ENCODE measurements at regions not wholly inside any gene's neighbourhood (a gene's known extent, or its start where the extent isn't known, plus 50 kb on each side); places are given as distances from the start of the nearest gene placed in this dataset.

- no TSS peak for BruUV-seq (replicated peaks)
- intact Hi-C loops (cut with micrococcal nuclease; ENCODE audit: unreplicated experiment), result no loop called here
Measured at GRCh38 chr19:5230730-5231555, 109.7 kb downstream of the PTPRS start.

More at GRCh38 chr19:5230730-5231555, 109.7 kb downstream of the PTPRS start:
- no peak for ATAC-seq
- 97% methylated on average over 26 of the region's 41 CpGs for WGBS (ENCODE audit: low lambda C conversion rate)
- no peak overlapping the region for H3K9ac ChIP-seq (ENCODE audit: insufficient read depth, low read depth, low read length)
- H3K4me2 ChIP-seq (ENCODE audit: low read depth, low read length), result no peak overlapping the region
- H3K4me3 ChIP-seq (replicated peaks in 1 of 3; ENCODE audit: insufficient read depth in 1 of 3, low read depth in 2 of 3, low read length in 3 of 3), result no peak overlapping the region
- H3K27me3 ChIP-seq (ENCODE audit: control insufficient read depth in 1 of 2, insufficient read depth in 2 of 2, low read length in 2 of 2), result no peaks in the 10 kb centered on the region
- in situ Hi-C loops (cut with HindIII; ENCODE audit: extremely low pct_ligation_motif_present, low pct_unique_long_range_greater_than_20kb), result no loop called here
- ChIA-PET CTCF (ENCODE audit: low intra/inter-chr PET ratio, low total read pairs) (no interaction called here), POLR2A (no interaction called here)
- FAIRE-seq, result no peak
- no peaks in the 10 kb centered on the region for H3K9me3 ChIP-seq (ENCODE audit: low read length)
- no peak for DNase-seq (ENCODE audit: low spot score)
- H2AFZ ChIP-seq (ENCODE audit: low read length), result no peak overlapping the region
- H3K27ac ChIP-seq (ENCODE audit: extremely low read length, insufficient read depth, low read length), result no peak overlapping the region
- no peaks in the 10 kb centered on the region for H4K20me1 ChIP-seq (ENCODE audit: insufficient read depth, low read length)
- H3K4me1 ChIP-seq (ENCODE audit: insufficient read depth, low read length), result no peaks in the 10 kb centered on the region
- H3K36me3 ChIP-seq (replicated peaks in 1 of 2; ENCODE audit: control insufficient read depth in 1 of 2, insufficient read depth in 2 of 2, low read length in 2 of 2), result no peaks in the 10 kb centered on the region; a peak in 1 of 5 replicates
- no peaks in the 10 kb centered on the region for H3K79me2 ChIP-seq (ENCODE audit: insufficient read depth, low read length)
- TF ChIP-seq MIER3 (CRISPR knock-in tag; IDR thresholded peaks at IDR 0.05; ENCODE audit: borderline replicate concordance) (no peak), SRY (CRISPR knock-in tag; IDR thresholded peaks at IDR 0.05) (no peak), ZNF253 (CRISPR knock-in tag; IDR thresholded peaks at IDR 0.05; ENCODE audit: borderline replicate concordance) (no peak), HMG20B (CRISPR knock-in tag; conservative IDR thresholded peaks at IDR 0.05) (no peak), FOXP4 (CRISPR knock-in tag; IDR thresholded peaks at IDR 0.05) (no peak), CTCF (CRISPR knock-in tag; IDR thresholded peaks at IDR 0.05) (no peak), THAP8 (CRISPR knock-in tag; IDR thresholded peaks at IDR 0.05; ENCODE audit: borderline replicate concordance) (no peak), IKZF1 (IDR thresholded peaks at IDR 0.05) (no peak), ZNF609 (CRISPR knock-in tag; IDR thresholded peaks at IDR 0.05; ENCODE audit: borderline replicate concordance) (no peak), NFKBIZ (CRISPR knock-in tag; IDR thresholded peaks at IDR 0.05) (no peak), MLLT10 (CRISPR knock-in tag; IDR thresholded peaks at IDR 0.05) (no peak), YY1 (IDR thresholded peaks at IDR 0.05; ENCODE audit: insufficient read depth, insufficient replicate concordance, low read depth, low read length) (no peak), CHD2 (IDR thresholded peaks at IDR 0.05; ENCODE audit: low read depth, low read length) (no peak), ZNF510 (CRISPR knock-in tag; IDR thresholded peaks at IDR 0.05; ENCODE audit: low read depth) (no peak)

Data from HepG2 (cell line).